ENCODE measurements at regions not wholly inside any gene's neighbourhood (a gene's known extent, or its start where the extent isn't known, plus 50 kb on each side); places are given as distances from the start of the nearest gene placed in this dataset.

DNA sequence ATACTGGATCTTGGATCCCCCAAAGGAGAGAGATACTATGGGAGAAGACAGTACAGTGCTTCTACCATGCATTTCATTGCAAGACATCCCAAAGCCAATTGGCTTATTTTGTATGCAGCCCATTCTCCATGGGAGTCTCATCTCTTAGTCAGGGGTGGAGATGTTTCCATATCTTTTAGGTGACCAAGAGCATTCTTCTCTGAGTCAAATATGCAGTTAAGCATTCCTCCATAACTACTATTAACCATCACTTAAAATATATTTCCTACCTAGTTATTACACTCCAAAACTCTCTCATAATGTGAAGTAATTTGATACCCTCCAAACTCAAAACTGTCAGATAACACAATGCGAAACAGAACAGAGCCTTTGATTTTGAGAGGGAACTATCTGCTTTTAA, 542.6 kb downstream of the HDGFL1 start:
- TF ChIP-seq, protein P1, sequence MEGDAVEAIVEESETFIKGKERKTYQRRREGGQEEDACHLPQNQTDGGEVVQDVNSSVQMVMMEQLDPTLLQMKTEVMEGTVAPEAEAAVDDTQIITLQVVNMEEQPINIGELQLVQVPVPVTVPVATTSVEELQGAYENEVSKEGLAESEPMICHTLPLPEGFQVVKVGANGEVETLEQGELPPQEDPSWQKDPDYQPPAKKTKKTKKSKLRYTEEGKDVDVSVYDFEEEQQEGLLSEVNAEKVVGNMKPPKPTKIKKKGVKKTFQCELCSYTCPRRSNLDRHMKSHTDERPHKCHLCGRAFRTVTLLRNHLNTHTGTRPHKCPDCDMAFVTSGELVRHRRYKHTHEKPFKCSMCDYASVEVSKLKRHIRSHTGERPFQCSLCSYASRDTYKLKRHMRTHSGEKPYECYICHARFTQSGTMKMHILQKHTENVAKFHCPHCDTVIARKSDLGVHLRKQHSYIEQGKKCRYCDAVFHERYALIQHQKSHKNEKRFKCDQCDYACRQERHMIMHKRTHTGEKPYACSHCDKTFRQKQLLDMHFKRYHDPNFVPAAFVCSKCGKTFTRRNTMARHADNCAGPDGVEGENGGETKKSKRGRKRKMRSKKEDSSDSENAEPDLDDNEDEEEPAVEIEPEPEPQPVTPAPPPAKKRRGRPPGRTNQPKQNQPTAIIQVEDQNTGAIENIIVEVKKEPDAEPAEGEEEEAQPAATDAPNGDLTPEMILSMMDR (IDR thresholded peaks at IDR 0.05 in 8 of 11, conservative IDR thresholded peaks at IDR 0.05 in 3 of 11): no peak
- no peak for TF ChIP-seq POLR2AphosphoS5 (IDR thresholded peaks at IDR 0.05)
- TF ChIP-seq POLR2A (IDR thresholded peaks at IDR 0.05): no peak
